GM21723 (cell line): ENCODE measurements at regions not wholly inside any gene's neighbourhood (a gene's known extent, or its start where the extent isn't known, plus 50 kb on each side); places are given as distances from the start of the nearest gene placed in this dataset.

Experiments used
- ATAC-seq: cut with Tn5 transposase; IDR thresholded peaks from one replicate; pipeline ENCODE4 v1.9.1; 2021; ENCODE audit warnings: mild to moderate bottlenecking, moderate library complexity; ENCODE audit not compliant: unreplicated experiment

DNA sequence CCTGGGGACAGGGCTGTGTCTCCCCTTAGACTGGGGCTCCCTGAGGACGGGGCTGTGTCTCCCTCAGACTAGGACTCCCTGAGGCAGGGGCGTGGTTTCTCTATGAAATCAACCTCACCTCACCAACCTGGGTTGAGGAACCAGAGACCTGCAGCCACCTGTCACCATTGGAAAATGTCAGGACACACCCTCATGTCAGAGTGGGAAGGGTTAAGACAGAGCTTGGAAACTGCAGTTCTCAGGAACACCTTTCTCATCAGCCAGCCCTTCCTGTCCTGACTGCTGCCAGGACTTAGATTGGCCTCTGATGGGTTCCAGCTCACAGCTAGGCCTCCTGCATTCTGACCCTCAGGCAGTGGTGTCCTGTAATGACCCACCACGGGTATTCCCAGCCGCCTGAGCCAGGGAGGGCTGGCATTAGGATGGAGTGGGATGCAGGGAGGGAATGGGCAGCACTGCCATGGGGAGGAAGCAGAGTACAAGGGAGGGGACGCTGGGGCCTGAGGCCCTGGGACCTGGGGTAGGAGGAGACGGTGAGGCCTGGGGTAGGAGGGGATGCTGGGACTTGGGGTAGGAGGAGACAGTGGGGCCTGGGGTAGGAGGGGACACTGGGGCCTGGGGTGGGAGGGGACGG, 76.3 kb downstream of the MRPL14 start:
- ATAC-seq: no peak

DNA sequence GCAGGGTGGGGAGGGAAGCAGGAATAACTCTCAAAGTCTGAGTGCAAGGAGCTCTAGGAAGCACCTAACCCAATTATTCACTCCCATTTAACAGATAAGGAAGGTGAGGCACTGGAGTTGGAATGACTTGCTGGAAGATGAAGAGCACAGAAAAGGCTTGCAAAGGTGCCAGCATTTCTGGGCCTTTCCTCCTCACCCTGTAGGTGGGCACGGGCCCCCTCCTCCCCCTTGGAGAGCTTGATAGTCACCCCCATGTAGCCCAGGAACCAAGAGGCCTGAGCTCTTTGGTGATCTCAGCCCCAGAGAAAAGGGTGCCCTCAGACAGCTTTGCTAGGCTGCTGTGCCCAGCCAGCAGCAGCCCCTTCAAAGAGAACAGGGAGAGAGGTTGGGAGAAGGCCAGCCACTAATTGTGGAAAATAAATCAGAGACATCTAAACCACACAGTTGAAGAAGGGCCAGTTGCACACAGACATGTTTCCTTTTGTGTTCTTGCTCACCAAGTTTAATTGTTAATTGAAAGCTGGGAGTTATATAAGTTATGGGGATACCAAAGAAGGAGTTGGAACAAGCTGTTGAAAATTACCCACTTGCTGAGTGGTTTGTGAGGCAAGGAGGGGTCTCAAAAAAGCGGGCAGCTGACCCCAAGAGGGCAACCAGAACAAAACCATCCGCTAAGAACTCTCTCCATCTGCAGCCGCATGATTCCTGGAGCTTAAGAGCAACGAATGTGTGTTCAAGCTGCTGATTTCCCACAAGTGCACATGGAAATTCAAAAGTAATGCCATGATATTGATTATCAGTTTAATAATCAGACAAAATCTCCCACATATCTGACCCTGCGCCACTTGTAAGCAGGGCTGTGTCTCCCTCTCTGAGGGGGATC, 77.0 kb downstream of the MRPL14 start:
- no peak for ATAC-seq

DNA sequence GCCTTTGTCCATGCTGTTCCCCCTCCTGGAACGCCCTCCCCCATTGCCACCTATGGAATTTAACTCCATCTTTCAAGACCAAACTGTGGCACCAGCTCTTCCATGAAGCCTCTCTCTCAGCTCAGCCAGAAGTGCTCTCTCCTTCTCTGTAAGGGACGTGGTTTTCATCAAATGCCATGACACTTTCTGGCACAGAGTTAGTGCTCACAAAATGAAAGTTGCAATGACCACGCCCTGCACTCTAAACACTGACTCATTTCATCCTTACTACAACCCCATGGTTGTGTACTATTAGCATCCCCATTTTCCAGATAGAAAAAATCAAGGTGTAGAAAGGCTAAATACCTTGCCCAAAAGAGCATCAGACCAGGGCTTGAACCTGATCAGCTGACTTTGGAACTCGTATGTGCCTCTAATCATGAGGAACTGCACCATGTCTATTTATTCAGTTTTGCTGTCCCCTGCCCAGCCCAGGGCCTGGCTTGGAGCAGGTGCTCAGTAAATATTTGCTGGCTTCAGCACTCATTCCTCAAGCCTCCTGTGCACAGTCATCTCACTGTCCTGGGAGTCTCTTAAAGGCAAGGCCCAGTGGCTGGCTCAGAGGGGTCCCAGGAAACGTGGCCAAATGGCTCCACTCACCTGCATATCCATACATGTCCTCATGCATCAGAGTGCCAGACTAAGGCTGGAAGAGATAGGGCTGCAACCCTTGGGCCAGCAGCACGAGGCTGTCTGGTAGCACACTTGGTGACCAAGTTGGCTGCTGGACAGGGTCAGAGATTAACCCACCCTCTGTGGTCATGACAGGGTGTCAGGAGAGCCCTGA, 77.9 kb downstream of the MRPL14 start:
- ATAC-seq: peak; percentile 77

DNA sequence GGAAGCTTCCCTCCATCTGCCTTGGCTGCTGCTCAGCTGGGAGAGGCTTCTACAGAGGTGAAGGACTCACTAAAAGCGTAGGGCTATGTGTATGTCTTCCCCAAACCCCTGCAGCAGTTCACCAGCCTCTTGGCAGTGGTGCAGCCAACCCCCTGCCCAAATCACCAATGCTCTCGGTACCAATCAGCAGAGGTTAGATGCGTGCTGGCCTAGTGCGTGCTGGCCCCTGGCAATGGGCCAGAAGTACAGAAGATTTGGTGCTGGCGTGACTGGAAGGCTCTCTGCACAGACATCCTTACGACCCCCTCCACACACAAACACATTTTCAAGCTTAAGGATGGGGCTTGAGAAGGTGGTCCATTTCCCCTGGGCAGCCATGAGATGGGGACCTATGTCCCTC, 79.0 kb downstream of the MRPL14 start:
- ATAC-seq: no peak

- ATAC-seq: no peak
Observed at GRCh38 chr6:44047801-44048200, 79.5 kb downstream of the MRPL14 start.

DNA sequence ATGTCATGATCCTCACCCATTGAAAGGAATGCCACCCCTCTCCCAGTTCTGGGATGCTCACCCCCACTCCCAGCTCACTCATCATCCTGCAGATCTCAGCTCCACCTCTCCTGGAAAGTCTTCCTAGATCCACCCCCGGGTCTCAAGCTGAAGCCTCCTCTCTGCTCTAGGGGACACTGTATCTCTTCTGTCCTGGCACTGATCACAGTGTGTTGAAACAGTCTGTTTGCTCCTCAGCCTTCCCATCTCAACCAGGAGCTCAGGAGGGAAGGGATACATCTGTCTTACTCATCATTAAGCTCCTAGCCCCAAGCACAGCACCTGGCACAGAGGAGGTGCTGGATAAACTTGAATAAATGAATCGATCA, 80.1 kb downstream of the MRPL14 start:
- no peak for ATAC-seq

DNA sequence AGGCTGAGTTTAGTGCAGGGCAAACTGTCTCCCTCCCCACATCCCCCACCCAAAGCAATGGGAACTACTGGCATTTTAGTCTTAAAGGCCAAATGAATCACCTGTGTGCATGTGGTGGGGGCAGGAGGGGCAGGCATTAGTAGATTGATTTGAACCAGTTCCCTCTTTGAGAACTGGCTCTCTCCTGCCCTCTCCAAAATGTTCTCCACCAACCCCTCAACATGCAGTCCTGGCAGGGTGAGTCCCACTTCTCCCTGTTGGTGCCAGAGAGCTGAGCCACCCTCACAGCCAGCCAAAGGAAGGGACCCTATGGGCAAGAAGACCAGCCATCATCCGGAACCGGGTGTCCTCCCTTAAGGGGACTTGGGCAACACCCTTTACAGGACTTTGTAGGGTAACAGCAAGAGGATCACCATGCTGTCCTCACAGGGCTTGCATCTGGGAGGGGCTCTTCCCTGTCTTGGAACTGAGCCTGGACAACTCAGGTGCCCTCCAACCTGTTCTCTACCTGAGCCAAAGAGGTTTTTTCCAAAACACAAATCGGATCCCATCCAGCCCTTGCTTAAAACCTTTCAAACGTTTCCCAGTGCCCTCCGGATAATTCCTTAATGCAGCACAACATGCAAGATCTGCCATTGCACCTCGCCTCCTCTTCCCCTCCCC, 80.6 kb downstream of the MRPL14 start:
- no peak for ATAC-seq

DNA sequence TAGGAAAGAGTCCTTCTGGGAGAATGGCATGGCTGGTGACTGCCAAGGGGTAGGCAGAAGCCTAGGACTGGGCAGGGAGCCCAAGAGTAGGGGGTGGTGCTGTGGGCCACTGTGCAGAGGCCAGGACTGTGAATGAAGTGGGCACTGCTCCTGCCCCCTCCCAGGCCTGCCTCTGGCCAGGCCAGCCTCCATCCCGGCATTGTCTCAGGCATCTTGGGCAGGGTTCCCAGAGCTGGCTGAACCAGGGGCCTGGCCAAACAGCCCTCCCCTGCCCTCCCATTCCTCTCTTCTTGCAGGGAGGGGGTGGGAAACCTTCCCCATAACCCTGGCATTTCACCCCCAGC, 81.6 kb downstream of the MRPL14 start:
- ATAC-seq: no peak

GRCh38 chr6:44044940-44045671, 82.1 kb downstream of the MRPL14 start:
- no peak for ATAC-seq

GRCh38 chr6:44044154-44044539, 83.1 kb downstream of the MRPL14 start:
- no peak for ATAC-seq

DNA sequence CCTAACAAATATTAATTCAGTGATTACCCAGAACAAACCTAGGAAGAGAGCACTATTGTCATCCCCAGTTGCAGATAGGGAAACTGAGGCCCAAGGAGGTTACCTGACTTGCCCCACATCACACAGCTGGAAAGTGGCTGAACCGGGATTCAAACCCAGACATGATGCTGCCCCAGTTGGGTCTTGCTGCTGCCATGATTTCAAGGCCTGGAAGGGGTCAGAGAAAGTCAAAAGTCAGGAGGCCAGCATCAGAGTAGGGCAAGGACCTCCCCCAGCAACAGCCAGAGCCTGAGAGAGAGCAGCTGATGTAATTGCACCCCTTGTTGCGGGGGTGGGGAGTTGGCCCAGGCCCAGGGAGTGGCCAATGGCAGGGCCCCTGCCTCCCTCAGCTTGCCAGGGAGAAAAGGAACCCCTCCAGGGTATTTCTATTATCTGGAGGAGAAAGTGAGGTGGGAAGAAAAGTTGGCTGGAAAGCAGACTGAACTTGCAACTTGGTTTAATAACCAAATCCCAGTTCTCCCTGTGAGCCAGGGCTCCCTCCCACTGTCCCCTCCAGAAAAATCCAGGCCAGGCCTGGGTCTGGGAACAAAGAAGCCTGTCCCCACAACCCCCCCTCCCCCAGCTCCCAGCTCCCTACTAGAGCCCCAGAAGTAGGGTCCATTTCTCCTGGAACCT, 83.6 kb downstream of the MRPL14 start:
- ATAC-seq: no peak

DNA sequence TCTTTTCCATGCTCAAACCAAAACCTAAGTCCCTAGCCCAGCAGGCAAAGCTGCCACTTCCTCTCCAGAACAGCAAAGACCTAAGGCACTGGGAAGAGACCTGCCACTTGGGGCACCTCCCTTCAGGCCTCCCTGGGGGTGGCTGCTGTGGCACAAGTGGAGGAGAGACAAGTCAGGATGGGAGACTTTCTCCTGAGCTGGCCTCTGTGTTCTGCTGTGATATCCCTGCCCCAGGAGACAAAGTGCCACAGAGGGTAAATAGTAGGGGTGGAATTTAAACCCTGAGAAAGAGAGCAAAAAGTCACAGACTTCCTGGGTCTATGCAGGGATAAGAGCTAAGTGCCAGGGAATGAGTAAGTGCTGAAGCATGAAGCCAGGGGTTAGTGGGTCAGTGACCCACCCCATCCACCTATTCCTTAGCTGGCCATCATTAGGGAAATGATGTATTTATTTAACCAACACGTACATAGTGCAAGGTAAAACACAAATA, 84.2 kb downstream of the MRPL14 start:
- no peak for ATAC-seq

DNA sequence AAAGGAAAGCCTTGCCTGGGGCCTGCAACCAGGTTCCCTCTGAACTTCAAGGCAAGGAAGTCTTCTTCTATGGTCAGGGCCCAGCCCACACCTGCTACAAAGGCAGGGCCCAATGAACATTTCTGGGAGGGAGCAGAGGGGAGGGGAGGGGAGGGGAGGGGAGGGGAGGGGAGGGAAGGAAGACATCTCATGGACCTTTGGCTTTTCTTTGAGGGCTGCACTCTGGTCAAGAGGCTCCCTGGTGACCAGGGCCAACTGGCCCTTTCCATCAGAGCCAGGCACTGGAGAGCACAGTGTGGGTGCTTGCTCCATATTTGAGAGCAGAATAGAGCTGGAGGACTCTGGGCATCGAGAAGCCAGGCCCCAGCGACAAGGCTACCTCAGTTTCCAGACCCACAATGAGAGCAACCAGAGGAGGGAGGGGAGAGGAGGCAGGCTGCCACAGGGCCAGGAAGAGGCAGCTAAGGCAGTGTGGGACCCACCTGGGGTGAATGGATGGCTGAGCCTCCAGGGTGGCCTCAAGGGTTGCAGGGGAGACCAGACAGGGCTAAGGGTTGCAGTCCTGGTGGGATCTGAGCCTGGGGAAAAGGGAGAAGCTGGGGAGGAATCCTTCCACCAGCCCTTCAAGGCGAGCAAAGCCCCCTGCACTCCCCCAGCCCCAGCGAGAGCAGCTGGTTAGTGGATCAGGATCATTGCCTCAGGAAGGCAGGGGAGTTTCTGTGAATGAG, 84.8 kb downstream of the MRPL14 start:
- no peak for ATAC-seq

GRCh38 chr6:44041461-44042260, 85.6 kb downstream of the MRPL14 start:
- ATAC-seq: no peak

DNA sequence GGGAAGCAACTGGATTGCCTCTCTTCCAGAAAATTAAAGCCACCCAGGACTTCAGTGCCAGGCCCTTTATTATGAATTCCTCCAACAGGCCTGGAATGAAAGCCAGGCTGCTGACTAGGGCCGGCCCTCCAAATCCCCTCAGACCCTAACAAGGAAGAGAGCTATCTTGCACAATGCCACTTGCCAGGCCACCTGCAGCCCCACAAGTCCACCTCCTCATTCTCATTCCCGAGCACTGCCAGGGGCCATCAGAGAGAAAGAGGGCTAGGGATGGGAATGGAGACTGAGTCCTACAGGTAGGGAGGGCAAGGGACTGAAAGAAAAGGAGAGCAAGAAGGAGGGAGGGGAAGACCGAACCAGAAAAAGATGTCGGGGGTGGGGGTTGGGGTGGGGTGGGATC, 86.5 kb downstream of the MRPL14 start:
- ATAC-seq: no peak

GRCh38 chr6:44039839-44040350, 87.4 kb downstream of the MRPL14 start:
- no peak for ATAC-seq

DNA sequence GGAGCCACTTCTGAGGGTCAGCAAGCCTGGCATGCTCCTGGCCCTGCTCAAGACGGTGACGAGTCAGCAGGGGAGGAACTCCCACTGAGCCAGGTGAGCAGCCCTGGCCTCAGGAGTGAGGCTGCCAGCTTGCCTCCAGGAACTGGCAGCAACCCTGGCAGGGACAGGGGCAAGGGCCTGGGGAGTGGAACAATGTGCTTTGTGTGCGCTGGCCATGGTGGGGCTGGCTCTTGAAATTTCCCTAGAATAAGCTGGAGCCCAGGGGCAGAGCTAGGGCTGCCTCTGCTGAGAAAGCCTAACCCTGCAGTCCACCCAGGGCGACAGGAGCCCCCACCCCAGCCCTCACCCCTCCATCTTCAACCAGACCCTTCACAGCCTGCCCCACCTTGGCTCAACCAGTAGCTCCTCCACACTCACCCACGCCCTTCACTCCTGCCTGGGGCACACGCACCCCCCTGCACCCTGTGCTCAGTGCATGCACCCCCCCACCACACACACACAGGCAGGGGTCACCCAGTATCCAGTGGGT, 88.0 kb downstream of the MRPL14 start:
- ATAC-seq: no peak

DNA sequence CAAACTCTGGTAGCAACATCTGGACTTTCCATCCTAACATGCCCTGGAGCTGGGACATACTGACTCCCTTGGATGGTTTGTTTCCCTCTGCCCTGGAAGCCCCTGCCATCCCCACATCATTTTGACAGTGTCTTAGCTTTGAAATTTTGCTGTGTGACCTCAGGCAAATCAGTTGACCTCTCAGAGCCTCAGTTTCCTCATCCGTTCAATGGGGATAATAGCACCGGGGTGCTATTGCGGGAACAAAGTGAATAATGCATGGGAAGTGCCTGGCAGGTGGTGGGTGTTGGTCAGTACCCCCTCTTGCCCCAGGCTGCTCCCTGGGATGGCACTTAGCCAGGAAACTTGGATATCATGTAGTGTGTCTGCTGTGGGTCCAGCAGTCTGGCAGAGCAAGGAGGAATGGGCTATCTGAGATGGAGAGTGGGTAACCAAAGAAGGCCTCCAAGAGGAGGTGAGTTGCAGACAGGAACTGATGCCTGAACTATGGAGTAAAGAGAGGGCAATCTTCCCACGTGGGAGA, 88.6 kb downstream of the MRPL14 start:
- ATAC-seq: no peak
